CD4-positive, alpha-beta T cell treated with Interleukin-15 for 4 hours (primary cell): ENCODE measurements at regions not wholly inside any gene's neighbourhood (a gene's known extent, or its start where the extent isn't known, plus 50 kb on each side); places are given as distances from the start of the nearest gene placed in this dataset.

Experiments
- DNase-seq: peaks from one replicate; pipeline ENCODE4 v3.0.0-alpha.2; 2020; ENCODE audit warnings: low spot score

GRCh38 chr6:147621263-147621662, 112.8 kb downstream of the SAMD5 start:
- DNase-seq = no peak

GRCh38 chr6:147621961-147622360, 113.5 kb downstream of the SAMD5 start:
- no peak for DNase-seq

GRCh38 chr6:147624946-147625515, 116.5 kb downstream of the SAMD5 start:
- no peak for DNase-seq

- no peak for DNase-seq
These were observed 117.5 kb downstream of the SAMD5 start for GRCh38 chr6:147625946-147626345.

- no peak for DNase-seq
These were observed 118.9 kb downstream of the SAMD5 start for GRCh38 chr6:147627411-147627810.

- no peak for DNase-seq
These were observed 124.7 kb downstream of the SAMD5 start for GRCh38 chr6:147633191-147633590.

- no peak for DNase-seq
These were observed 129.2 kb downstream of the SAMD5 start for GRCh38 chr6:147637620-147638195.

GRCh38 chr6:147639279-147639678, 130.8 kb downstream of the SAMD5 start:
- no peak for DNase-seq

- DNase-seq = no peak
These were observed 132.1 kb downstream of the SAMD5 start for GRCh38 chr6:147640606-147641005.

- DNase-seq = no peak
These were observed 133.0 kb downstream of the SAMD5 start for GRCh38 chr6:147641511-147641910.

- no peak for DNase-seq
These were observed 134.0 kb downstream of the SAMD5 start for GRCh38 chr6:147642458-147642857.

- no peak for DNase-seq
These were observed 135.1 kb downstream of the SAMD5 start for GRCh38 chr6:147643341-147644200.

- no peak for DNase-seq
These were observed 140.4 kb downstream of the SAMD5 start for GRCh38 chr6:147648916-147649315.

- no peak for DNase-seq
These were observed 143.0 kb downstream of the SAMD5 start for GRCh38 chr6:147651249-147652063.

- DNase-seq = no peak
These were observed 145.1 kb downstream of the SAMD5 start for GRCh38 chr6:147653631-147654030.

GRCh38 chr6:147654103-147654845, 145.8 kb downstream of the SAMD5 start:
- no peak for DNase-seq

- no peak for DNase-seq
These were observed 152.1 kb downstream of the SAMD5 start for GRCh38 chr6:147660334-147661311.

GRCh38 chr6:147662646-147663045, 154.2 kb downstream of the SAMD5 start:
- DNase-seq = no peak

- DNase-seq = no peak
These were observed 155.6 kb downstream of the SAMD5 start for GRCh38 chr6:147664092-147664491.

GRCh38 chr6:147666255-147666654, 157.8 kb downstream of the SAMD5 start:
- DNase-seq = no peak

GRCh38 chr6:147667082-147667481, 158.6 kb downstream of the SAMD5 start:
- no peak for DNase-seq
